Kidney (tissue), 13 donors: ENCODE measurements at regions not wholly inside any gene's neighbourhood (a gene's known extent, or its start where the extent isn't known, plus 50 kb on each side); places are given as distances from the start of the nearest gene placed in this dataset.
A peak's percentile ranks its signal among the peaks of the same experiment; 100 is the strongest.
"Not testable (repeated sequence)": the region's sequence is repeated elsewhere in the genome, so short reads cannot be mapped to it uniquely, and the experiment has no call there.

Source experiments
- DNase-seq, 5 donors: peaks; one replicate each; pipeline ENCODE4 v3.0.0-alpha.2; 2013 to 2020
- FAIRE-seq: peaks from 2 replicates; lab custom pipeline; 2012; peaks lifted over from hg19 to GRCh38; lab: Jason Lieb, UNC
- H3K27ac ChIP-seq, 2 donors: one replicate each; pipeline ENCODE4 v1.7.0; 2013; ENCODE audit warnings: low read depth in 2 of 2, low read length in 2 of 2, inconsistent platforms in 1 of 2
- H3K27me3 ChIP-seq: one replicate; pipeline ENCODE4 v1.7.1; 2013; ENCODE audit warnings: low read length, inconsistent platforms; ENCODE audit not compliant: control insufficient read depth, insufficient read depth
- H3K36me3 ChIP-seq, 3 donors: one replicate each; pipeline versions ENCODE4 v1.7.0 to v1.7.1; 2013; ENCODE audit warnings: low read length in 3 of 3, control low read depth in 1 of 3, inconsistent platforms in 1 of 3; ENCODE audit not compliant: insufficient read depth in 3 of 3, control insufficient read depth in 2 of 3
- H3K4me1 ChIP-seq, 3 donors: one replicate each; pipeline versions ENCODE4 v1.7.0 to v1.7.1; 2013; ENCODE audit warnings: low read length in 3 of 3, inconsistent platforms in 1 of 3, low read depth in 1 of 3; ENCODE audit not compliant: control insufficient read depth in 2 of 3, insufficient read depth in 2 of 3
- H3K4me3 ChIP-seq, 3 donors: one replicate each; pipeline versions ENCODE4 v1.7.0 to v1.8.1; 2013; ENCODE audit warnings: low read length in 3 of 3, control low read depth in 1 of 3, inconsistent platforms in 1 of 3
- H3K9ac ChIP-seq, 3 donors: one replicate each; pipeline versions ENCODE4 v1.7.0 to v1.7.1; 2013; ENCODE audit warnings: low read length in 3 of 3, control low read depth in 1 of 3, inconsistent platforms in 1 of 3
- H3K9me3 ChIP-seq, 3 donors: one replicate each; pipeline versions ENCODE4 v1.7.0 to v1.7.1; 2013; ENCODE audit warnings: low read length in 3 of 3, control low read depth in 1 of 3, inconsistent platforms in 1 of 3; ENCODE audit not compliant: control insufficient read depth in 2 of 3, insufficient read depth in 1 of 3
- intact Hi-C: fragments of 100-400 bp; cut with DNase I; formaldehyde crosslinking; loops from one replicate; pipeline ENCODE4 v1.11.1; 2022
- TF ChIP-seq, protein P1 (sequence below): IDR thresholded peaks from 3 replicates; pipeline ENCODE4 v1.5.1; 2012; ENCODE audit warnings: mild to moderate bottlenecking, moderate library complexity, borderline replicate concordance; ENCODE audit not compliant: insufficient read depth; ENCODE audit errors: extremely low read depth
- donor health status: control.
- donor health status: control.
- donor health status: control.
- donor health status: control.
- donor health status: control.
- donor health status: DM: yes; HTN: yes; CAD: no.
- donor health status: Normal renal cell carcinoma (clear cell type).

DNA sequence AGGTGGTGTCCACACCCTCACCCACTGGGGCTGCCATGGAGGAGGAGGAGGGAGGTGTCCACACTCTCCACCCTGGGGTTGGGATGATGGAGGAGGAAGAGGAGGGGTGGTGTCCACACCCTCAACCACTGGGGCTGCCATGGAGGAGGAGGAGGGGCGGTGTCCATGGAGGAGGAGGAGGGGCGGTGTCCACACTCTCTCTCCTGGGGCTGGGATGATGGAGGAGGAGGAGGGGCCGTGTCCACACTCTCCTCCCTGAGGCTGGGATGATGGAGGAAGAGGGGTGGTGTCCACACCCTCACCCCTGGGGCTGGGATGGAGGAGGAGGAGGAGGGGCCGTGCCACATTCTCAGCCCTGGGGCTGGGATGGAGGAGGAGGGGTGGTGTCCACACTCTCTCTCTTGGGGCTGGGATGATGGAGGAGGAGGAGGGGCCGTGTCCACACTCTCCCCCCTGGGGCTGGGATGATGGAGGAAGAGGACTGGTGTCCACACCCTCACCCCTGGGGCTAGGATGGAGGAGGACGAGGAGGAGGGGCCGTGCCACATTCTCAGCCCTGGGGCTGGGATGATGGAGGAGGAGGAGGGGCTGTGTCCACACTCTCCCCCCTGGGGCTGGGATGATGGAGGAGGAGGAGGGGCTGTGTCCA is 231.7 kb downstream of the CRLF2 start:
- TF ChIP-seq, protein P1, sequence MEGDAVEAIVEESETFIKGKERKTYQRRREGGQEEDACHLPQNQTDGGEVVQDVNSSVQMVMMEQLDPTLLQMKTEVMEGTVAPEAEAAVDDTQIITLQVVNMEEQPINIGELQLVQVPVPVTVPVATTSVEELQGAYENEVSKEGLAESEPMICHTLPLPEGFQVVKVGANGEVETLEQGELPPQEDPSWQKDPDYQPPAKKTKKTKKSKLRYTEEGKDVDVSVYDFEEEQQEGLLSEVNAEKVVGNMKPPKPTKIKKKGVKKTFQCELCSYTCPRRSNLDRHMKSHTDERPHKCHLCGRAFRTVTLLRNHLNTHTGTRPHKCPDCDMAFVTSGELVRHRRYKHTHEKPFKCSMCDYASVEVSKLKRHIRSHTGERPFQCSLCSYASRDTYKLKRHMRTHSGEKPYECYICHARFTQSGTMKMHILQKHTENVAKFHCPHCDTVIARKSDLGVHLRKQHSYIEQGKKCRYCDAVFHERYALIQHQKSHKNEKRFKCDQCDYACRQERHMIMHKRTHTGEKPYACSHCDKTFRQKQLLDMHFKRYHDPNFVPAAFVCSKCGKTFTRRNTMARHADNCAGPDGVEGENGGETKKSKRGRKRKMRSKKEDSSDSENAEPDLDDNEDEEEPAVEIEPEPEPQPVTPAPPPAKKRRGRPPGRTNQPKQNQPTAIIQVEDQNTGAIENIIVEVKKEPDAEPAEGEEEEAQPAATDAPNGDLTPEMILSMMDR, result no peak
- no peak overlapping the region for H3K4me3 ChIP-seq
- H3K36me3 ChIP-seq, result no peaks in the 10 kb centered on the region
- no peak overlapping the region for H3K9ac ChIP-seq
- peaks cover 0 to 8% (median 4%) of the 10 kb centered on the region in 3 donors for H3K9me3 ChIP-seq
- no peaks in the 10 kb centered on the region for H3K27me3 ChIP-seq
- FAIRE-seq (no peak), DNase-seq (peak in 1 of 5 donors; percentile 42)
- intact Hi-C loops, result no loop called here
- H3K27ac ChIP-seq, result no peak overlapping the region
- H3K4me1 ChIP-seq, result no peaks in the 10 kb centered on the region

DNA sequence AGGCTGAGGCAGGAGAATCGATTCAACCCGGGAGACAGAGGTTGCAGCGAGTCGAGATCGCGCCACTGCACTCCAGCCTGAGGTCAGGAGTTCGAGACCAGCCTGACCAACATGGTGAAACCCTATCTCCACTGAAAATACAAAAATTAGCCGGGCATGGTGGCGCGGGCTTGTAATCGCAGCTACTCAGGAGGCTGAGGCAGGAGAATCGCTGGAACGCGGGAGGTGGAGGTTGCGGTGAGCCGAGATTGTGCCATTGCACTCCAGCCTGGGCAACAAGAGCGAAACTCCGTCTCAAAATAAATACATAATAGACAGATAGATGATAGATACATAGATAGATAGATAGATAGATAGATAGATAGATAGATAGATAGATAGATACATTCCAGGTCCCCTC is 233.3 kb downstream of the CRLF2 start:
- H3K9me3 ChIP-seq, intact Hi-C loops, H3K27me3 ChIP-seq, H3K27ac ChIP-seq, DNase-seq, H3K9ac ChIP-seq, H3K4me1 ChIP-seq, H3K36me3 ChIP-seq, FAIRE-seq, H3K4me3 ChIP-seq: not testable (repeated sequence)

DNA sequence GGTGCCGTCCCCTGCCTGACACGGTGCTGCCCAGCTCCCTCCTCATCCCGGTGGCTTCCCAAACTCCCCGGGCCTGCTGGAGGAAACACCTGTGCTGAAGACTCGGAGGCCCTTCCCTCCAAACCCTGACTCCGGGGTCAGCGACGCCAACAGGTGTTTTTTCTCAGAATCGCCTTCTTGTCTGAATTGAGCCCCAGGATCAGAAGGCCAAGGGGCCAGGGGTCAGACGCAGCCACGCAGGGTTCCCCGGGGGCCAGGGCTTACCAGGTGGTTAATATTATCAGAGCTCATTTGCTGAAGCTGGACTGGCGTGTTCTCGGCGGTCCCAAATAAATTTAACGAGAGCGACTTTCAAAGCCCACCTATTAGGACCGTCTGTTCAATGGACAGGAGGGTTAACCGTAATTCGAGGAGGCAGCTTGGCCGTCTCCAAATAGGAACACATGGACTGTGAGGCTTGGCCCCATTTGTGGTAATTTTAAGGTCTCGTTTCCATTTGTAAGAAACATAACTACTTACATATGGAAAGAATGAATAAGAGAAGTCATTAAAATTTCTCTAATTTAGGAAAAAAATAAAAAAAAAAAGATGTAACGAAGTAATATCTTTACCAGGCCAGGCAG is 239.3 kb downstream of the CRLF2 start:
- TF ChIP-seq, protein P1, result no peak
- no peak for FAIRE-seq
- H3K36me3 ChIP-seq, result no peaks in the 10 kb centered on the region
- no peak for DNase-seq
- no peak overlapping the region for H3K4me3 ChIP-seq
- no peaks in the 10 kb centered on the region for H3K4me1 ChIP-seq
- peaks cover 0 to 2% (median 0%) of the 10 kb centered on the region in 3 donors for H3K9me3 ChIP-seq
- no peak overlapping the region for H3K9ac ChIP-seq
- no peaks in the 10 kb centered on the region for H3K27me3 ChIP-seq
- intact Hi-C loops, result no loop called here
- H3K27ac ChIP-seq, result no peak overlapping the region

DNA sequence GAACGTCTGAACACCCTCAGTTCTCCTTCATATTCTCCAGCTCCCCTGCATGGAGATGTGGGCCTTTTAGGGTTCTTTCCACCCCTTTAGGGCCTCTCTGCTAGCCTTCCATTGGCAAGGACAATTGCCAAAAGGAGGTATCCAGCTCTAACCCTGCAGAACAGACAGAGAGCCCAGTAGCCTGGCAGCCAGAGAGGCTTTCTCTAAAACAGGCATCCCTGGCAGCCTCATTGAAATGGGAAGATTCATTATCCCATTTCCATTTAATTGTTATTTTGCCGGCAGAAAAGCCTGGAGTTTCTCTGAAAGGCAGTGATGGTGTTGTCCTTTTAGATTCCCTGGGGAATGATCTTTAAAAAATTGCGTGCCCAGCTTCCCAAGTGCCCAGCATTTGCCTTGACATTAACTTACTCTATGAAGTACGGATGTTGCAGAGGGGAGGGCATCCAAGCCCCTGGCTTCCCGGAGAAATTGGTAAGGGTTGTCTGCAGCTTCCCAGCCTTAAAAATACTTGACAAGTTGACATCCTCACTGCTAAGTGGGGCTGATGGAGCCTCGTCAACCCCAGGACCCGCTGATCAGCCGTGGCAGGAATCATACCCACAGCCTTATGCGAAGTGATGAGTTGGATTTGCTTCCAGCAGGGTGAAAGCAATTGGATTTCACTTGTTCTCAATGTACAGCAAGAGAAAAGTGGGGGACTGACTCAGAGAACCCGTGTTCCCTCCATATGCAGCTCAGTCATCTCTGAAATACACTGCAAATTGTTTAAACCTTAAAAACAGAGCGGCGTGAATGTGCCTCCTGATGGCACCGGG is 244.1 kb downstream of the CRLF2 start:
- no peaks in the 10 kb centered on the region for H3K4me1 ChIP-seq
- no peaks in the 10 kb centered on the region for H3K9me3 ChIP-seq
- TF ChIP-seq, protein P1, result no peak
- H3K4me3 ChIP-seq, result no peak overlapping the region
- H3K27me3 ChIP-seq, result no peaks in the 10 kb centered on the region
- H3K9ac ChIP-seq, result no peak overlapping the region
- no peaks in the 10 kb centered on the region for H3K36me3 ChIP-seq
- H3K27ac ChIP-seq, result no peak overlapping the region
- FAIRE-seq (no peak), DNase-seq (no peak)
- intact Hi-C loops, result no loop called here
